H1 (cell line): ENCODE measurements at regions not wholly inside any gene's neighbourhood (a gene's known extent, or its start where the extent isn't known, plus 50 kb on each side); places are given as distances from the start of the nearest gene placed in this dataset.

Source experiments
- BCL11A ChIP-seq, 2 experiments: IDR thresholded peaks; one replicate each; pipeline ENCODE4 v1.6.1; 2011; ENCODE audit warnings: low read depth in 2 of 2, low read length in 2 of 2, mild to moderate bottlenecking in 2 of 2
- CHD2 ChIP-seq: IDR thresholded peaks from 2 replicates; pipeline ENCODE4 v1.6.1; 2012; ENCODE audit warnings: low read length, improper control_type of control experiment
- GTF2F1 ChIP-seq: IDR thresholded peaks from 2 replicates; pipeline ENCODE4 v1.6.1; 2012; ENCODE audit warnings: low read depth, low read length, improper control_type of control experiment, borderline replicate concordance
- TAF7 ChIP-seq: optimal IDR thresholded peaks from 2 replicates; pipeline ENCODE3; 2011; ENCODE audit warnings: low read depth, mild to moderate bottlenecking, inconsistent platforms, low read length, moderate library complexity, borderline replicate concordance

- no peak for TF ChIP-seq GTF2F1
- no peak for TF ChIP-seq BCL11A (IDR thresholded peaks at IDR 0.05; ENCODE audit: low read depth in 2 of 2, low read length in 2 of 2)
- TF ChIP-seq TAF7: no peak
- no peak for TF ChIP-seq CHD2
- TF ChIP-seq, all 59 proteins: peak for 0
These were observed 341.1 kb downstream of the GBA3 start (continued) for GRCh38 chr4:23033796-23034195.
